Smooth muscle cell (in vitro differentiated cells): ENCODE measurements at regions not wholly inside any gene's neighbourhood (a gene's known extent, or its start where the extent isn't known, plus 50 kb on each side); places are given as distances from the start of the nearest gene placed in this dataset.

Source experiments
- DNase-seq: peaks from one replicate; lab custom pipeline; 2025; ENCODE audit not compliant: unreplicated experiment; lab: John Stamatoyannopoulos, UW
- H2AFZ ChIP-seq: fragments of 200-600 bp; sonication (generic); 2 replicates; pipeline ENCODE4 v1.6.0; 2016; ENCODE audit warnings: antibody characterized with exemption, low read depth, mild to moderate bottlenecking
- H3F3A ChIP-seq: fragments of 200-600 bp; sonication (generic); 2 replicates; pipeline ENCODE4 v1.6.0; 2017; ENCODE audit warnings: antibody characterized with exemption, low read depth
- H3K27ac ChIP-seq: fragments of 200-600 bp; sonication (generic); 2 replicates; pipeline ENCODE4 v1.5.1; 2016; ENCODE audit warnings: low read depth, mild to moderate bottlenecking
- H3K27me3 ChIP-seq: fragments of 200-600 bp; sonication (generic); 2 replicates; pipeline ENCODE4 v1.6.1; 2016; ENCODE audit warnings: low read depth, mild to moderate bottlenecking
- H3K36me3 ChIP-seq: fragments of 200-600 bp; sonication (generic); 2 replicates; pipeline ENCODE4 v1.5.1; 2016; ENCODE audit warnings: low read depth
- H3K4me1 ChIP-seq: fragments of 200-600 bp; sonication (generic); 2 replicates; pipeline ENCODE4 v1.5.1; 2016; ENCODE audit warnings: low read depth
- H3K4me2 ChIP-seq: fragments of 200-600 bp; sonication (generic); 2 replicates; pipeline ENCODE4 v1.6.0; 2016; ENCODE audit warnings: mild to moderate bottlenecking
- H3K4me3 ChIP-seq: fragments of 200-600 bp; sonication (generic); 2 replicates; pipeline ENCODE4 v1.5.1; 2016; ENCODE audit warnings: mild to moderate bottlenecking
- H3K79me2 ChIP-seq: fragments of 200-600 bp; sonication (generic); 2 replicates; pipeline ENCODE4 v1.6.0; 2016; ENCODE audit warnings: low read depth, mild to moderate bottlenecking
- H3K9ac ChIP-seq: fragments of 200-600 bp; sonication (generic); 2 replicates; pipeline ENCODE4 v1.6.0; 2016; ENCODE audit warnings: low read depth
- H3K9me3 ChIP-seq: fragments of 200-600 bp; sonication (generic); replicated peaks from 2 replicates; pipeline ENCODE4 v1.5.1; 2016; ENCODE audit warnings: low read depth
- H4K20me1 ChIP-seq: fragments of 200-600 bp; sonication (generic); 2 replicates; pipeline ENCODE4 v1.6.0; 2016; ENCODE audit warnings: low read depth
- CTCF ChIP-seq: fragments of 200-600 bp; sonication (generic); IDR thresholded peaks from 2 replicates; pipeline ENCODE4 v1.5.1; 2017; ENCODE audit warnings: borderline replicate concordance, mild to moderate bottlenecking, antibody characterized with exemption; ENCODE audit not compliant: insufficient read depth, poor library complexity, severe bottlenecking
- WGBS: methylation state at CpG from one replicate; pipeline ENCODE4 v1.1.7; 2016; ENCODE audit warnings: low lambda C conversion rate; 5-methylcytosine and 5-hydroxymethylcytosine counted together

GRCh38 chr13:112193463-112194166 lies 126.7 kb downstream of the SOX1 start:
- Histone ChIP-seq H3K4me3 (no peak overlapping the region), H3K4me2 (no peak overlapping the region), H3K36me3 (no peaks in the 10 kb centered on the region), H3K79me2 (no peaks in the 10 kb centered on the region), H3K9me3 (no peaks in the 10 kb centered on the region), H3F3A (no peaks in the 10 kb centered on the region), H3K9ac (no peak overlapping the region), H3K27me3 (peaks cover 9% of the 10 kb centered on the region), H3K27ac (no peak overlapping the region), H4K20me1 (no peaks in the 10 kb centered on the region), H2AFZ (no peak overlapping the region), H3K4me1 (no peaks in the 10 kb centered on the region)
- TF ChIP-seq CTCF = no peak
- DNase-seq = no peak
- 85% methylated on average over 15 of the region's 15 CpGs for whole genome bisulfite sequencing

GRCh38 chr13:112194167-112194530 lies 127.2 kb downstream of the SOX1 start:
- Histone ChIP-seq H3K27ac (no peak overlapping the region), H3K4me2 (no peak overlapping the region), H3K4me3 (no peak overlapping the region), H3K36me3 (no peaks in the 10 kb centered on the region), H3K9me3 (no peaks in the 10 kb centered on the region), H2AFZ (no peak overlapping the region), H3K79me2 (no peaks in the 10 kb centered on the region), H3K27me3 (peaks cover 9% of the 10 kb centered on the region), H4K20me1 (no peaks in the 10 kb centered on the region), H3K9ac (no peak overlapping the region), H3K4me1 (no peaks in the 10 kb centered on the region), H3F3A (no peaks in the 10 kb centered on the region)
- no peak for TF ChIP-seq CTCF
- 93% methylated on average over 21 of the region's 22 CpGs for WGBS
- DNase-seq = no peak

DNA sequence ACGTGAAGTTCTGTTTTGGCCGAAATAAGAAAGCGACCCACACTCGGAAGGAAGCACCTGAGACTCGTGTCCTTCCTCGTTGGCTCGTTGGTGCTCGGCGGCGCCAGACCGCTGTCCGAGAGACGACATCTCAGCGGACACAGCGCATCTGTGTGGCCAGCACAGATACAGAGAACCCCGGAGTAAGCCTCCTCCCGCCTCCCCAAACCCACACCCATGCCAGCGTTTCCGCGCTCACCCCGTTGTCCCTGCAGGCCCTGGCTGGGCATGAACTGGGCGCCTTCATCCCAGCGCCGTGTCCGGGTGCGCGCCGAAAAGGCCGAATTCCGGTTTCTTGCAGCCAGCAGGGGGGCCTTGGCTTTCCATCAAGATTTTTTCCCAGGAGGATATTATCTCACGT lies 127.6 kb downstream of the SOX1 start:
- no peaks in the 10 kb centered on the region for H3F3A ChIP-seq
- no peaks in the 10 kb centered on the region for H4K20me1 ChIP-seq
- no peaks in the 10 kb centered on the region for H3K36me3 ChIP-seq
- no peak overlapping the region for H3K4me2 ChIP-seq
- no peaks in the 10 kb centered on the region for H3K9me3 ChIP-seq
- DNase-seq = no peak
- H3K79me2 ChIP-seq = no peaks in the 10 kb centered on the region
- no peaks in the 10 kb centered on the region for H3K4me1 ChIP-seq
- H3K9ac ChIP-seq = no peak overlapping the region
- WGBS = 88% methylated on average over 31 of the region's 31 CpGs
- H3K4me3 ChIP-seq = no peak overlapping the region
- peaks cover 9% of the 10 kb centered on the region for H3K27me3 ChIP-seq
- H3K27ac ChIP-seq = no peak overlapping the region
- TF ChIP-seq CTCF = no peak
- no peak overlapping the region for H2AFZ ChIP-seq

DNA sequence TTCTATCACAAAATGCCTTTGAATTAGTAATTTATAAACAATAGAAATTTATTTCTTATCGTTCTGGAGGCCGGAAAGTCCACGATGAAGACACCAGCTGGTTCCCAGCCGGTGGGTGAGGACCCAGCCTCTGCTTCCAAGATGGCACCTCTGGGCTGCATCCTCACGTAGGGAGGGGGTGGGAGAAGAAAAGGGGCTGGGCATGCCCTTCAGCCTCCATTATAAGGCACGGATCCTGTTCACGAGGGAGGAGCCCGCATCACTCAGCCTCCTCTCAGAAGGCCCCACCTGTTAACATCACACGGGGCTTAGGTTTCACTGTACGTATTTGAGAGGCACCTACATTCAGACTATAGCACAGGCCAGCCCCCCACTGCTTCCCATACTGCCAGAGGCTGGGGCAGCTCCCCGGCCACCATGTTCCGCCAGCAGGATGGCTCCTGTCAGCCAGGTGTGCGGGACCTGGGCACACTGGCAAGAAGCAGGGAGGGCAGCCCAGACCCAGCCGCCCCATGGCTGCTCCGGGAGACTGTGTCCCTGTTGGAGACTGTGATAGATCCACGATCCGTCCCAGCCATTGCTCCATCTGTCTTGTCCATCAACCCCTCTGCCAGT lies 131.6 kb downstream of the SOX1 start:
- Histone ChIP-seq H3K4me3 (no peak overlapping the region), H3K27me3 (peaks cover 27% of the 10 kb centered on the region), H2AFZ (no peak overlapping the region), H3K27ac (no peak overlapping the region), H3K36me3 (no peaks in the 10 kb centered on the region), H4K20me1 (no peaks in the 10 kb centered on the region), H3K79me2 (no peaks in the 10 kb centered on the region), H3K4me2 (no peak overlapping the region), H3K4me1 (no peaks in the 10 kb centered on the region), H3K9me3 (no peaks in the 10 kb centered on the region), H3F3A (no peaks in the 10 kb centered on the region), H3K9ac (no peak overlapping the region)
- WGBS = 93% methylated on average over 17 of the region's 17 CpGs
- no peak for TF ChIP-seq CTCF
- DNase-seq = no peak
